ENCODE measurements at regions not wholly inside any gene's neighbourhood (a gene's known extent, or its start where the extent isn't known, plus 50 kb on each side); places are given as distances from the start of the nearest gene placed in this dataset.
A peak's percentile ranks its signal among the peaks of the same experiment; 100 is the strongest.

GRCh38 chr2:16250466-16250865 lies 310.1 kb downstream of the MYCN start:
- DNase-seq (ENCODE audit: low read depth, low spot score): no peak
- Mint-ChIP-seq H3K27me3 (ENCODE audit: low read depth) (peaks cover 3% of the 10 kb centered on the region), H3K9me3 (no peaks in the 10 kb centered on the region), H3K4me1 (peaks cover 65% of the 10 kb centered on the region), H3K27ac (ENCODE audit: unreplicated experiment) (no peak overlapping the region), H3K4me3 (no peak overlapping the region), H3K36me3 (ENCODE audit: low read depth) (no peaks in the 10 kb centered on the region)
- no peak for TF ChIP-seq CTCF (conservative IDR thresholded peaks at IDR 0.05)

DNA sequence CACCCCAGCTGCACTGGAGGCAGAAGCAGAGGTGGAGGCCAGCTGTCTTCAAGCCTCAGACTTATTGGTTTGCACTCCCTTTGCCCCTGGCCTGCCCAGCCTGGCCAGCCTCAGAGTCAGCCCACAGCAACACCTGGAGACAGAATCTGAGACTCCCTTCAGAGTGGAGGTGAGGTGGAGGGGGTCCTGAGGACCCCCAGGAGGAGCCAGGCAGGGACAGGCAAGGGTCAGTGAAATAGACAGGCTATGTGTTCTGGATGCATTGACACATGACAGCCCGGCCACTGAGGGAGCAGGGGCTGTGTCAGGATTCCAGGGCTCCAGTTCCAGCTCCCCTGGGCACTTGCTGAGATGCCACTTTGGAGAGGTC lies 309.7 kb downstream of the MYCN start:
- no peak for DNase-seq (ENCODE audit: low read depth, low spot score)
- Mint-ChIP-seq H3K36me3 (ENCODE audit: low read depth) (no peaks in the 10 kb centered on the region), H3K4me3 (no peak overlapping the region), H3K27me3 (ENCODE audit: low read depth) (peaks cover 3% of the 10 kb centered on the region), H3K9me3 (no peaks in the 10 kb centered on the region), H3K27ac (ENCODE audit: unreplicated experiment) (no peak overlapping the region), H3K4me1 (peaks cover 69% of the 10 kb centered on the region)
- TF ChIP-seq CTCF (conservative IDR thresholded peaks at IDR 0.05): no peak

- H3K9me3 Mint-ChIP-seq: no peaks in the 10 kb centered on the region
- no peaks in the 10 kb centered on the region for H3K36me3 Mint-ChIP-seq (ENCODE audit: low read depth)
- no peak for TF ChIP-seq CTCF (conservative IDR thresholded peaks at IDR 0.05)
- H3K27ac Mint-ChIP-seq (ENCODE audit: unreplicated experiment): peak overlapping the region; percentile 95
- H3K27me3 Mint-ChIP-seq (ENCODE audit: low read depth): peaks cover 3% of the 10 kb centered on the region
- no peak for DNase-seq (ENCODE audit: low read depth, low spot score)
- peaks cover 72% of the 10 kb centered on the region for H3K4me1 Mint-ChIP-seq
- peak overlapping the region; percentile 26 for H3K4me3 Mint-ChIP-seq
Observed at GRCh38 chr2:16249246-16250055, 309.1 kb downstream of the MYCN start.

- H3K4me1 Mint-ChIP-seq: peaks cover 72% of the 10 kb centered on the region
- H3K27me3 Mint-ChIP-seq (ENCODE audit: low read depth): peaks cover 3% of the 10 kb centered on the region
- TF ChIP-seq CTCF (conservative IDR thresholded peaks at IDR 0.05): no peak
- H3K9me3 Mint-ChIP-seq: no peaks in the 10 kb centered on the region
- no peak for DNase-seq (ENCODE audit: low read depth, low spot score)
- H3K36me3 Mint-ChIP-seq (ENCODE audit: low read depth): no peaks in the 10 kb centered on the region
- H3K27ac Mint-ChIP-seq (ENCODE audit: unreplicated experiment): peak overlapping the region; percentile 65
- H3K4me3 Mint-ChIP-seq: peak overlapping the region; percentile 53
Observed at GRCh38 chr2:16248571-16249105, 308.3 kb downstream of the MYCN start.

DNA sequence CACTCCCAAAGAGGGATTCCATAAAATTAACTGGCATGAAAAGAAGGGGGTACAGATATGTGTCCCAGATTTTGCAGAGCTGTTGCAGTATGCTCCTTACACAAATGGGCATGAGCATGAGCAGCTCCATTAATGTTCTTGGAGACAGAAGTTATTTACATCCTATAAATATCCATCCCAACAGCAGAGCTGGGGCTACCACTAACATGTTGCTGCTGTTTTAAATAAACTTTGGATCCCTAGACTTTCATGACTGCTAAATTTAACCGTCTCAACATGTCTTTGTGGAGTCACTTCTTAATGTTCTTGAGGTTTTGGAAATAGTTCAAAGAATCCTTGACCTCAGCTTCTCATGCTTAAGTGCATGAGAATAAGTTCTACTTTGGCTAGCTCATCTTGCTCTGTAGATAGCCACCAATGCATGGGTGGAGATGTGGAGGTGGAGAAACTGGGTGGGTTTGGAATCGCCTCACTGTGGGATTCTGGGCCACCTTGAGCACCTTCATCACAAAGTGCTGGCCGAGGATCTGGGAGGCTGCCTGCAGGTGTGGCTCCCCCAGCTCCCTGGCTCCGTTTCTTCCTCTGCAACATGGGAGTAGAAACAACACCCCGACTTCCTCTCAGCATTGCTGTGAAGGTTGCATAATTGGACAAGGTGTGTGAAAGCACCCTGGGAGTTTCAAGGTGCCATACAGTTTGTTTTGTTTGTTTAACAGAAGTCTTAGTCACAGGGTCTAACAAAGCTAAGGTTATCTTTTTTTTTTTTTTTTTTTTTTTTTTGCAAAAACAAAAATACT lies 307.2 kb downstream of the MYCN start:
- H3K27ac Mint-ChIP-seq (ENCODE audit: unreplicated experiment): no peak overlapping the region
- no peaks in the 10 kb centered on the region for H3K36me3 Mint-ChIP-seq (ENCODE audit: low read depth)
- no peak for DNase-seq (ENCODE audit: low read depth, low spot score)
- no peak for TF ChIP-seq CTCF (conservative IDR thresholded peaks at IDR 0.05)
- no peaks in the 10 kb centered on the region for H3K9me3 Mint-ChIP-seq
- H3K4me1 Mint-ChIP-seq: peaks cover 70% of the 10 kb centered on the region
- no peak overlapping the region for H3K4me3 Mint-ChIP-seq
- peaks cover 3% of the 10 kb centered on the region for H3K27me3 Mint-ChIP-seq (ENCODE audit: low read depth)

Data from neural crest cell (in vitro differentiated cells).